Cardiac fibroblast (primary cell): ENCODE measurements at regions not wholly inside any gene's neighbourhood (a gene's known extent, or its start where the extent isn't known, plus 50 kb on each side); places are given as distances from the start of the nearest gene placed in this dataset.
A peak's percentile ranks its signal among the peaks of the same experiment; 100 is the strongest.

Source experiments
- DNase-seq, 2 donors: peaks; one replicate each; pipeline versions ENCODE4 v3.0.0 to v3.0.0-alpha.2; 2010; ENCODE audit warnings: low read depth in 2 of 2
- H3K4me3 ChIP-seq, 2 donors: replicated peaks in 1 of 2; 1 replicate in 1 of 2; 2 replicates in 1 of 2; pipeline ENCODE4 v1.5.1; 2011; ENCODE audit warnings: low read depth in 2 of 2, low read length in 2 of 2, mild to moderate bottlenecking in 2 of 2, moderate library complexity in 1 of 2
- TF ChIP-seq, protein P1 (sequence below): IDR thresholded peaks from one replicate; pipeline ENCODE4 v1.5.1; 2011; ENCODE audit warnings: low read depth, mild to moderate bottlenecking, low read length, inconsistent platforms

DNA sequence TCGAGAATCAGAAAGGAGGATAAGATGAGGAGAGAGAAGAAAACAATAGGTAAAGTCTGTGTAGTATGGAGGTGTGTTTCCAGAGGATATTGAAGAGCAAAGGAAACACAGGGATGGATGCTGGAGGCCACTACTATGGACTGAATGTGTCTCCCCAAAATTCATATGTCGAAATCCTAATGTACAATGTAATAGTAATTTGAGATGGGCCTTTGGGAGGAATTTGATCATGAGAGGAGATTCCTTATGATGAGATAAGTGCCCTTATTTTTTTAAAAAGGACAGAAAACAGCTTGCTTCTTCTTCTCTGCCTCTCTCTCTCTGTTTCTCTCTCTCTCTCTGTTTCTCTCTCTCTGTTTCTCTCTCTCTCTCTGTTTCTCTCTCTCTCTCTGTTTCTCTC, 602.2 kb upstream of the ADAMTS5 start:
- peak in 1 of 2 donors; percentile 31 for DNase-seq
- TF ChIP-seq, protein P1, sequence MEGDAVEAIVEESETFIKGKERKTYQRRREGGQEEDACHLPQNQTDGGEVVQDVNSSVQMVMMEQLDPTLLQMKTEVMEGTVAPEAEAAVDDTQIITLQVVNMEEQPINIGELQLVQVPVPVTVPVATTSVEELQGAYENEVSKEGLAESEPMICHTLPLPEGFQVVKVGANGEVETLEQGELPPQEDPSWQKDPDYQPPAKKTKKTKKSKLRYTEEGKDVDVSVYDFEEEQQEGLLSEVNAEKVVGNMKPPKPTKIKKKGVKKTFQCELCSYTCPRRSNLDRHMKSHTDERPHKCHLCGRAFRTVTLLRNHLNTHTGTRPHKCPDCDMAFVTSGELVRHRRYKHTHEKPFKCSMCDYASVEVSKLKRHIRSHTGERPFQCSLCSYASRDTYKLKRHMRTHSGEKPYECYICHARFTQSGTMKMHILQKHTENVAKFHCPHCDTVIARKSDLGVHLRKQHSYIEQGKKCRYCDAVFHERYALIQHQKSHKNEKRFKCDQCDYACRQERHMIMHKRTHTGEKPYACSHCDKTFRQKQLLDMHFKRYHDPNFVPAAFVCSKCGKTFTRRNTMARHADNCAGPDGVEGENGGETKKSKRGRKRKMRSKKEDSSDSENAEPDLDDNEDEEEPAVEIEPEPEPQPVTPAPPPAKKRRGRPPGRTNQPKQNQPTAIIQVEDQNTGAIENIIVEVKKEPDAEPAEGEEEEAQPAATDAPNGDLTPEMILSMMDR, result no peak
- H3K4me3 ChIP-seq, result no peak overlapping the region

DNA sequence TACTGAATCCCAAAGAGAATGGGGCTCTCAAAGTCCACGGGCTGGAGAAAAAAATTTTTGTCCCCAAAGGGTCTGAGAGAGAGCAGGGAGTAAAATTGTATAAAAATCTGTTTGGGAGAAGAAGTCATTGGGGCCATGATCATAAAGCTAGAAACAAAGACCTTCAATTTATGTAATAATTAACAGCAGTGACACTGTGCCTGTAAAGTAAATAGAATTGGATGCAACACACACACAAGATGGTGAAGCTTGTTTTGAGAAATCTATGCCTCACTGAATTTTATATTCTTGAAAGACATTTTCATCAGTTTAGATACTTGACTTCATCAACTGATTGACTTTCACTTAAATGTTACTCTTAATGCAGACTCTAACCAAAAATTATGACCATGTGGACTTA, 600.5 kb upstream of the ADAMTS5 start:
- H3K4me3 ChIP-seq, result no peak overlapping the region
- DNase-seq, result no peak
- TF ChIP-seq, protein P1, result no peak

DNA sequence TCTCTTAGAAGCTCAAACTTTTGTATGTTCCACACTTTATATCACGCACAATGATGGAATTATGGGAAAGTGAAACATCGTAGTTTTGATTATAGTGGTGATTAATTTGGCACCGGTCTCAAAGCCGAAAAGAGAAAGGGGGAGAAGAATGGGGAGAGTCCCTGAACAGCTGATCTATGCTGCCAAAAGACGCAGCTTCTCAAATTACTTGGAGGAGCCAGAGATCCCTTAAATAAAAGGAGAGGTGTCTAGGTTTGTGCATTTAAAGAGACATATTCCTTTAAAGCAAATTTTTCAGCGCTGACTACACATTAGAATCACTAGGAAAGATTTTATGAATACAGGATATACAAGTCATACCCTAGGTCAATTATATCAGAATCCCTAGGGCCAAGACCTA, 599.6 kb upstream of the ADAMTS5 start:
- DNase-seq, result no peak
- TF ChIP-seq, protein P1, result no peak
- no peak overlapping the region for H3K4me3 ChIP-seq

DNA sequence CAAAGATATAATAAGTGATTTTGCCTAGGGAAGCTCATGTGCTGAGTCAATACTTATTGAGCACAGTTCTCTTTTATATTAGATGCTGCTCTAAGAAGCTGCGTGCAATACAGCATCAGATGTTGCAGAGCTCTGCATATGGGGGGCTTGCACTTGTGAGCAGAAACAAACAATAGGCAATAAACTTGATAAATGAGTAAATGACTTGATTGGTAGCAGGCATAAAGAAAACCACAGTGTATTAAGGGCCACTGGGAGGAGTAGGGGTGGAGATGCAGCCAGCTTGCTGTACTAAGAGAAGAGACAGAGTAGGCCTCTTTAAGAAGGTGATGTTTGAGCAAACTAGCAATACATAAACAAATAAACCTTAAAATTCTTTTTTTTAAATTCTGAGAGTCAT, 598.5 kb upstream of the ADAMTS5 start:
- no peak overlapping the region for H3K4me3 ChIP-seq
- DNase-seq, result peak in 1 of 2 donors; percentile 27
- TF ChIP-seq, protein P1, result no peak

DNA sequence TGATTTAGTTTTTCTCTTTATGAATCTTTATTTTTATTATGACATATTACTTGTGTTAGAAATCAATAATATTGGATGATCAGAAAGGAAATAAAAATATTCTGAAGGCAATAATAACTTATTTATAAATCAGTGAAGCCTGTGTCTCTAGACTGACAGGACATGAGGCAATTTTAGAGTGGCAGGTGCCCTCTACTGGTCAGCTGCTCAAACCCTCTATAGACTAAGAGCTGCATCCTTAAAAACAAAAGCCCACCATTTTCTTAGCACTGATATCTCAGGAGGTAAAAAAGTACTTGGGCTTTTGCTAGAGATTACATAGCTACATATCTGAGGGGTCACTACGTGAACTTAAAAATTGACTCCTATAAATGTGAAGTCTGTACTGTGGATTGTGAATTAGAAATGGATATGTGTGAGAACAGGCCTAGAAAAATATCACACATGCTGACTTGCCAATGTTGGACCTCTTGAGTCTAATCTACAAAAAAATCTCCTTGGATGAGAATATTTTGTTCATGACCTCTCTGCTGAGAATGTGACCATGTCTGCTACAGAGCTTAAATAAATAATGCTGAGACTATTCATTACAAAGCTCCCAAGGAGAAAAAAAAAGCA, 597.9 kb upstream of the ADAMTS5 start:
- DNase-seq, result peak; percentile 75 to 78
- no peak overlapping the region for H3K4me3 ChIP-seq
- TF ChIP-seq, protein P1, result peak; percentile 64

DNA sequence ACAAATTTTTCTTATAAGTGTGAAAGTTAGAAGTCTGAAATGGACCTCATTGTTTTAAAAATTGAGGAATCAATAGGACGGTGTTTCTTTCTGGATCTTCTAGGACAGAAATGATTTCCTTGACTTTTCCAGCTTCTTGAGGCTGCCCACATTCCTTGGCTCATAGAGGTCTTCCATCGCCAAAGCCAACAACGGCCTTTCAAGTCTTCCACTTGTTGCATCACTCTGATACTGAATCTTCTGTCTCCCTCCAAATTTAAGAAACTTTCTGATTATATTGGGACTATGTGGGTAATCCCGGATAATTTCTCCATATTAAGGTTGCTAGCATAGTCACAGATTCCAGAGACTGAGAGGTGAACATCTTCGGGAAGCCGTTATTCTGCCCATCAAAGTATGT, 595.4 kb upstream of the ADAMTS5 start:
- H3K4me3 ChIP-seq, result no peak overlapping the region
- TF ChIP-seq, protein P1, result no peak
- no peak for DNase-seq

DNA sequence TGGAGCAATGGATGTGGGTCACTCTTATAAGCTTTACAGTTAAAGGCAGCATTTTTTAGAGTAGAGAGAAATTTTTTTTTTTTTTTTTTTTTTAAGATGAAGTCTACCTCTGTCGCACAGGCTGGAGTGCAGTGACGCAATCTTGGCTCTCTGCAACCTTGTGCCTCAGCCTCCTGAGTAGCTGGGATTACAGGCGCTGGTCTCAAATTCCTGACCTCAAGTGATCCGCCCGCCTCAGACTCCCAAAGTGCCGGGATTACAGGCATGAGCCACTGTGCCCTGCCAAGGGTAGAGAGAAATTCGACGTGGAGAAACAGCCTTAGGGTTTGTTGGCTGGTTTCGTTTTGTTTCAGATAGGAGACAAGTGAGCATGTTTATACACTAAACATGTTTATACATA, 594.2 kb upstream of the ADAMTS5 start:
- no peak for DNase-seq
- H3K4me3 ChIP-seq, result no peak overlapping the region
- TF ChIP-seq, protein P1, result no peak
